ENCODE measurements at regions not wholly inside any gene's neighbourhood (a gene's known extent, or its start where the extent isn't known, plus 50 kb on each side); places are given as distances from the start of the nearest gene placed in this dataset.
"Not testable (repeated sequence)": the region's sequence is repeated elsewhere in the genome, so short reads cannot be mapped to it uniquely, and the experiment has no call there.

DNA sequence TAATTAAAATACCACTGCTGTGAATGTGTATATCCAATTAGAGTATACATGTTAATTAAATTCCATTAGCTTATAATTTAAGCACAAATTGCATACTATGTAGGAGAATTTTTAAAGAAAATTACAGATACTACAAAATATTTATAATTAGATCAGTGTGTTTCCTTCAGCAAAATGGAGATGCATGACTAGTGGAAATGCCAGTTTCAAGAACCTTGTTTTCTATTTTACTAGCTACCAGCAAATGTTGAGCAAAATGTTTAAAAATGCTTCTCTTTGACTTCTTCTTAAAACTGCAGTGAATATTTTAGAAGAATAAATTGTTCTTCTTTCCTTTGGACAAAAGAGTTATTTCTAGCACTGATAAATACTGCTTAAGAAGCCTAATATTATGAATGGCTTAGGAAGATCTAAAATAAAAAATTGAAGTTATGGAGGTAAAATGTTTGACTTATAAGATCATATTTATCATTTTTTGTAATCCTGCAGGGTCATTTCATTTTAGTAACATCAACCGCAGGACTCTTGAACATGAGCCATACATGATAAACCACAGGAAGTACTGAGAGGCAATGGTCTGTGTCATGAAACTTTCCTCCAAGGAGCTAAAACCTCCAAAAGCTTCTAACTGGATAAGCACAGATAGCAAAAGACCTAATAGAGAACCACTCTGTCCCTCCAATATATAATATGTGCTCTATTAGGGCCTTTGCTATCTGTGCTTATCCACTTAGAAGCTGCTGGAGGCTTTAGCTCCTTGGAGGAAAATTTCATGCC is 1066.0 kb upstream of the CELF2 start:
- Histone ChIP-seq H3K27me3 (no peaks in the 10 kb centered on the region), H3K36me3 (no peaks in the 10 kb centered on the region), H3K4me3 (no peak overlapping the region), H3K4me1 (ENCODE audit: insufficient read depth) (no peaks in the 10 kb centered on the region), H3K27ac (no peak overlapping the region), H3K9me3 (no peaks in the 10 kb centered on the region)
- intact Hi-C loops (cut with DNase I), result no loop called here
- DNase-seq, result no peak
- no peak for TF ChIP-seq EP300 (IDR thresholded peaks at IDR 0.05)
- no peak for TF ChIP-seq POLR2A (IDR thresholded peaks at IDR 0.05)
- TF ChIP-seq, protein P1, sequence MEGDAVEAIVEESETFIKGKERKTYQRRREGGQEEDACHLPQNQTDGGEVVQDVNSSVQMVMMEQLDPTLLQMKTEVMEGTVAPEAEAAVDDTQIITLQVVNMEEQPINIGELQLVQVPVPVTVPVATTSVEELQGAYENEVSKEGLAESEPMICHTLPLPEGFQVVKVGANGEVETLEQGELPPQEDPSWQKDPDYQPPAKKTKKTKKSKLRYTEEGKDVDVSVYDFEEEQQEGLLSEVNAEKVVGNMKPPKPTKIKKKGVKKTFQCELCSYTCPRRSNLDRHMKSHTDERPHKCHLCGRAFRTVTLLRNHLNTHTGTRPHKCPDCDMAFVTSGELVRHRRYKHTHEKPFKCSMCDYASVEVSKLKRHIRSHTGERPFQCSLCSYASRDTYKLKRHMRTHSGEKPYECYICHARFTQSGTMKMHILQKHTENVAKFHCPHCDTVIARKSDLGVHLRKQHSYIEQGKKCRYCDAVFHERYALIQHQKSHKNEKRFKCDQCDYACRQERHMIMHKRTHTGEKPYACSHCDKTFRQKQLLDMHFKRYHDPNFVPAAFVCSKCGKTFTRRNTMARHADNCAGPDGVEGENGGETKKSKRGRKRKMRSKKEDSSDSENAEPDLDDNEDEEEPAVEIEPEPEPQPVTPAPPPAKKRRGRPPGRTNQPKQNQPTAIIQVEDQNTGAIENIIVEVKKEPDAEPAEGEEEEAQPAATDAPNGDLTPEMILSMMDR (IDR thresholded peaks at IDR 0.05), result no peak
- 44 to 60% (median 51%) methylated on average over 1 of the region's 1 CpG for WGBS, 3 donors

DNA sequence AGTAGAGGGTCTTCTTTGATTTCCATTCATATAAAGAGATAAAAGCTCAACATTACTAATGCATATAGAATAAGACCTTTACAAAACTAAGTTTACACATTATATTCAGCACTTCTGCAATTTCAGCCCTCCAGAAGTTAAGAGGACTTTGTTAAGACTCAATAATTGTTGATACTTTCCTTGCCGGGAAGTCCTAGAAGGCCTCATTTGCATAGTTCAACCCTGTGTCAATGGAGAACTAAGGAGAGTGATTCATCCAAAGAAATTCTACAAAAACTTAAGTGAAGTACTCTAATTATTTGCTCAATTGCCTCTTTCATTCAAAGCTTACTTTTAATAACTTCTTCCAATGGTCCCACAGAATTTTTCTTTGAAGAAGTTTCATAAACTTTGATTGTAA is 1060.3 kb upstream of the CELF2 start:
- H3K27ac ChIP-seq, result no peak overlapping the region
- no peaks in the 10 kb centered on the region for H3K27me3 ChIP-seq
- no peak overlapping the region for H3K4me3 ChIP-seq
- H3K9me3 ChIP-seq, result no peaks in the 10 kb centered on the region
- H3K4me1 ChIP-seq (ENCODE audit: insufficient read depth), result no peaks in the 10 kb centered on the region
- TF ChIP-seq POLR2A (IDR thresholded peaks at IDR 0.05) (no peak), EP300 (IDR thresholded peaks at IDR 0.05) (no peak)
- TF ChIP-seq, protein P1 (IDR thresholded peaks at IDR 0.05), result no peak
- no peaks in the 10 kb centered on the region for H3K36me3 ChIP-seq
- WGBS, 3 donors, result 25 to 55% (median 46%) methylated on average over 1 of the region's 1 CpG
- DNase-seq, result no peak
- intact Hi-C loops (cut with DNase I), result no loop called here

DNA sequence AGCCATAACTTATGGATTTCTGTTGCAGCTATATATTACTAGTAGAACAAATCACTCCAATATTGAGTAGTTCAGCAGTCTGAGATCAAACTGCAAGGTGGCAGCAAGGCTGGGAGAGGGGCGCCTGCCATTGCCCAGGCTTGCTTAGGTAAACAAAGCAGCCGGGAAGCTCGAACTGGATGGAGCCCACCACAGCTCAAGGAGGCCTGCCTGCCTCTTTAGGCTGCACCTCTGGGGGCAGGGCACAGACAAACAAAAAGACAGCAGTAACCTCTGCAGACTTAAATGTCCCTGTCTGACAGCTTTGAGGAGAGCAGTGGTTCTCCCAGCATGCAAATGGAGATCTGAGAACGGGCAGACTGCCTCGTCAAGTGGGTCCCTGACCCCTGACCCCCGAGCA is 1059.8 kb upstream of the CELF2 start:
- H3K36me3 ChIP-seq; H3K9me3 ChIP-seq; H3K4me1 ChIP-seq (ENCODE audit: insufficient read depth); intact Hi-C loops (cut with DNase I); H3K27ac ChIP-seq; H3K4me3 ChIP-seq; DNase-seq; H3K27me3 ChIP-seq: not testable (repeated sequence)
- 49 to 66% (median 60%) methylated on average over 6 of the region's 6 CpGs for WGBS, 3 donors

DNA sequence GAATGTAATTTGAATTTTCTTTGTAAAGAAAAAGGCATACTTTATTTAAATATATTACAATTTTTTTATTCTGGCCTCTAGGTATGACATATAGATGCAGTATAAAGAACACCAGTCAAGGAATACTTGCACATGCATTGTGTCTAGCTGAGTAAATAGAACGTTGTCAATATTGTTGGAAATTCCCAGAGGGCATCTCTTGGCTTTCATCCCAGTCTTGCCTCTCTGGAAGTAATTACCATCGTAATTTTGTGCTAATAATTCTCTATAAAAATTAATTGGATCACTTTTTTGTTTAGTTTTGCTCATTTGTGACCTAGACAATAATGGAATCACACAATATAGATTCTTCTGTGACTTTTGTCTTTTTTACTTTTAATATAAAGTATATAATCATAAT is 1052.3 kb upstream of the CELF2 start:
- intact Hi-C loops (cut with DNase I), result no loop called here
- H3K4me1 ChIP-seq (ENCODE audit: insufficient read depth), result no peaks in the 10 kb centered on the region
- WGBS, 3 donors, result 46 to 65% (median 47%) methylated on average over 2 of the region's 2 CpGs
- H3K27me3 ChIP-seq, result no peaks in the 10 kb centered on the region
- H3K4me3 ChIP-seq, result no peak overlapping the region
- no peak for TF ChIP-seq EP300 (IDR thresholded peaks at IDR 0.05)
- TF ChIP-seq, protein P1 (IDR thresholded peaks at IDR 0.05), result no peak
- TF ChIP-seq POLR2A (IDR thresholded peaks at IDR 0.05), result no peak
- H3K9me3 ChIP-seq, result no peaks in the 10 kb centered on the region
- H3K27ac ChIP-seq, result no peak overlapping the region
- no peaks in the 10 kb centered on the region for H3K36me3 ChIP-seq
- no peak for DNase-seq

DNA sequence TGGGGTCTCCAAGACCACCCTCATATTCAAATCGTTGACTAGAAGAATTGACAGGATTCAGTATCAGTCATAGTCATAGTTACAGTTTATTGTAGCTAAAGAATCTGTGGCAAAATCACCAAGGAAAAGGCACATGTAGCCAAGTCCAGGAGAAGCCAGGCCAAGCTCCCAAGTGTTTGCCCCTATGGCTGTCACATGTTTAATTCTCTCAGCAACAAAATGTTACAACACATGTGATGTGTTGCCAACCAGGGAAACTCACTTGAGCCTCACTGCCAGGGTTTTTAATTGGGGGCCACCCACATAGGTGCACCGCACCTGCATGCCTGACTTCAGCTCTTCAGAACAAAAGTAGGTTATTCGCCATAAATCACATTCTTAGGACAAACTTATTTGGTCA is 1030.9 kb upstream of the CELF2 start:
- Histone ChIP-seq H3K27ac (no peak overlapping the region), H3K4me3 (no peak overlapping the region), H3K9me3 (no peaks in the 10 kb centered on the region), H3K27me3 (no peaks in the 10 kb centered on the region), H3K4me1 (ENCODE audit: insufficient read depth) (no peaks in the 10 kb centered on the region), H3K36me3 (no peaks in the 10 kb centered on the region)
- TF ChIP-seq, protein P1 (IDR thresholded peaks at IDR 0.05), result no peak
- TF ChIP-seq EP300 (IDR thresholded peaks at IDR 0.05) (no peak), POLR2A (IDR thresholded peaks at IDR 0.05) (no peak)
- 84 to 96% (median 93%) methylated on average over 3 of the region's 3 CpGs for WGBS, 3 donors
- no peak for DNase-seq
- intact Hi-C loops (cut with DNase I), result no loop called here
